AG10803 (cell line): ENCODE measurements at regions not wholly inside any gene's neighbourhood (a gene's known extent, or its start where the extent isn't known, plus 50 kb on each side); places are given as distances from the start of the nearest gene placed in this dataset.
"Not testable (repeated sequence)": the region's sequence is repeated elsewhere in the genome, so short reads cannot be mapped to it uniquely, and the experiment has no call there.

ENCODE experiments used
- DNase-seq: peaks from one replicate; pipeline ENCODE4 v3.0.0; 2010; ENCODE audit warnings: low read depth
- H3K4me3 ChIP-seq: 2 replicates; pipeline ENCODE4 v1.5.1; 2011; ENCODE audit warnings: mild to moderate bottlenecking, low read length, control low read depth
- TF ChIP-seq, protein P1 (sequence below): conservative IDR thresholded peaks from 2 replicates; pipeline ENCODE4 v1.5.1; 2011; ENCODE audit warnings: mild to moderate bottlenecking, low read length, control low read depth, inconsistent platforms

GRCh38 chr12:34407813-34408212 lies 385.5 kb downstream of the ALG10 start:
- H3K4me3 ChIP-seq: no peak overlapping the region
- DNase-seq: no peak
- TF ChIP-seq, protein P1, sequence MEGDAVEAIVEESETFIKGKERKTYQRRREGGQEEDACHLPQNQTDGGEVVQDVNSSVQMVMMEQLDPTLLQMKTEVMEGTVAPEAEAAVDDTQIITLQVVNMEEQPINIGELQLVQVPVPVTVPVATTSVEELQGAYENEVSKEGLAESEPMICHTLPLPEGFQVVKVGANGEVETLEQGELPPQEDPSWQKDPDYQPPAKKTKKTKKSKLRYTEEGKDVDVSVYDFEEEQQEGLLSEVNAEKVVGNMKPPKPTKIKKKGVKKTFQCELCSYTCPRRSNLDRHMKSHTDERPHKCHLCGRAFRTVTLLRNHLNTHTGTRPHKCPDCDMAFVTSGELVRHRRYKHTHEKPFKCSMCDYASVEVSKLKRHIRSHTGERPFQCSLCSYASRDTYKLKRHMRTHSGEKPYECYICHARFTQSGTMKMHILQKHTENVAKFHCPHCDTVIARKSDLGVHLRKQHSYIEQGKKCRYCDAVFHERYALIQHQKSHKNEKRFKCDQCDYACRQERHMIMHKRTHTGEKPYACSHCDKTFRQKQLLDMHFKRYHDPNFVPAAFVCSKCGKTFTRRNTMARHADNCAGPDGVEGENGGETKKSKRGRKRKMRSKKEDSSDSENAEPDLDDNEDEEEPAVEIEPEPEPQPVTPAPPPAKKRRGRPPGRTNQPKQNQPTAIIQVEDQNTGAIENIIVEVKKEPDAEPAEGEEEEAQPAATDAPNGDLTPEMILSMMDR: no peak

DNA sequence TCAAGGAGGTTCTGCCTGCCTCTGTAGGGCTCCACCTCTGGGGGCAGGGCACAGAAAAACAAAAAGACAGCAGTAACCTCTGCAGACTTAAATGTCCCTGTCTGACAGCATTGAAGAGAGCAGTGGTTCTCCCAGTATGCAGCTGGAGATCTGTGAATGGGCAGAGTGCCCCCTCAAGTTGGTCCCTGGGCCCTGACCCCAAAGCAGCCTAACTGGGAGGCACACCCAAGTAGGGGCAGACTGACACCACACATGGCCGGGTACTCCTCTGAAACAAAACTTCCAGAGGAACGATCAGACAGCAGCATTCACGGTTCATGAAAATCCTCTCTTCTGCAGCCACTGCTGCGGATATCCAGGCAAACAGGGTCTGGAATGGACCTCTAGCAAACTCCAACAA lies 409.2 kb downstream of the ALG10 start:
- not testable (repeated sequence) for DNase-seq, H3K4me3 ChIP-seq
